ENCODE measurements at regions not wholly inside any gene's neighbourhood (a gene's known extent, or its start where the extent isn't known, plus 50 kb on each side); places are given as distances from the start of the nearest gene placed in this dataset.

DNA sequence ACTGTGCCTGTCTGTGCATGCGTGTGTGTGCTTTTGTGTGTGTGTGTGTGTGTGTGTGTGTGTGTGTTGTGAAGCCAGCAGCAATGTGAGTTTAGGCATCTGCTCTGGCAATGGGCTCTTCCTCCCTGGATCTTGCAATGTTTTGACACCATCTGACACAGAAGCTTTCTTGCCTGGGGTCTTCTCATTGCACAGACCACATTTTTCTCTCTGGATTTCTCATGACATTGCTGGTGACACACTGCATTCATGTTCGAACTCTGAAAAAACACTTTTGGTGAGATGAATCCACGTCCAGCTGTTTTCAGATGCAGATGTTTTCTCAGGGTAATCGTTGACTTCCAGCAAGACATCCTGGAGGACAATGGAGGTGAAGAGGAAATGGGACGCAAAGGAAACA lies 63.0 kb upstream of the FZD8 start:
- TF ChIP-seq, protein P1, sequence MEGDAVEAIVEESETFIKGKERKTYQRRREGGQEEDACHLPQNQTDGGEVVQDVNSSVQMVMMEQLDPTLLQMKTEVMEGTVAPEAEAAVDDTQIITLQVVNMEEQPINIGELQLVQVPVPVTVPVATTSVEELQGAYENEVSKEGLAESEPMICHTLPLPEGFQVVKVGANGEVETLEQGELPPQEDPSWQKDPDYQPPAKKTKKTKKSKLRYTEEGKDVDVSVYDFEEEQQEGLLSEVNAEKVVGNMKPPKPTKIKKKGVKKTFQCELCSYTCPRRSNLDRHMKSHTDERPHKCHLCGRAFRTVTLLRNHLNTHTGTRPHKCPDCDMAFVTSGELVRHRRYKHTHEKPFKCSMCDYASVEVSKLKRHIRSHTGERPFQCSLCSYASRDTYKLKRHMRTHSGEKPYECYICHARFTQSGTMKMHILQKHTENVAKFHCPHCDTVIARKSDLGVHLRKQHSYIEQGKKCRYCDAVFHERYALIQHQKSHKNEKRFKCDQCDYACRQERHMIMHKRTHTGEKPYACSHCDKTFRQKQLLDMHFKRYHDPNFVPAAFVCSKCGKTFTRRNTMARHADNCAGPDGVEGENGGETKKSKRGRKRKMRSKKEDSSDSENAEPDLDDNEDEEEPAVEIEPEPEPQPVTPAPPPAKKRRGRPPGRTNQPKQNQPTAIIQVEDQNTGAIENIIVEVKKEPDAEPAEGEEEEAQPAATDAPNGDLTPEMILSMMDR (IDR thresholded peaks at IDR 0.05): no peak
- no peak for TF ChIP-seq POLR2A (IDR thresholded peaks at IDR 0.05)
